CD14-positive monocyte (primary cell): ENCODE measurements at regions not wholly inside any gene's neighbourhood (a gene's known extent, or its start where the extent isn't known, plus 50 kb on each side); places are given as distances from the start of the nearest gene placed in this dataset.

ENCODE experiments used
- DNase-seq, 3 donors: peaks; one replicate each; pipeline ENCODE4 v3.0.0-alpha.2; 2011 to 2022
- H2AFZ ChIP-seq: 2 replicates; pipeline ENCODE4 v1.6.0; 2012; ENCODE audit warnings: mild to moderate bottlenecking, low read depth, low read length, inconsistent platforms; ENCODE audit not compliant: insufficient read depth, poor library complexity, severe bottlenecking
- H3K27ac ChIP-seq, 2 donors: 1 replicate in 1 of 2; 2 replicates in 1 of 2; pipeline ENCODE4 v1.5.1; 2012 to 2013; ENCODE audit warnings: low read length in 2 of 2, control low read depth in 1 of 2, inconsistent platforms in 1 of 2, low read depth in 1 of 2, mild to moderate bottlenecking in 1 of 2
- H3K27me3 ChIP-seq, 2 donors: one replicate each; pipeline versions ENCODE4 v1.6.0 to v1.6.1; 2011 to 2013; ENCODE audit warnings: low read length in 2 of 2; ENCODE audit not compliant: control insufficient read depth in 2 of 2, insufficient read depth in 2 of 2
- H3K36me3 ChIP-seq, 2 donors: replicated peaks in 1 of 2; 1 replicate in 1 of 2; 2 replicates in 1 of 2; pipeline versions ENCODE4 v1.5.1 to v1.6.1; 2012 to 2013; ENCODE audit warnings: low read length in 2 of 2, control low read depth in 1 of 2, inconsistent platforms in 1 of 2, mild to moderate bottlenecking in 1 of 2; ENCODE audit not compliant: insufficient read depth in 2 of 2, control insufficient read depth in 1 of 2
- H3K4me1 ChIP-seq, 2 donors: 1 replicate in 1 of 2; 2 replicates in 1 of 2; pipeline versions ENCODE4 v1.5.1 to v1.6.1; 2012 to 2013; ENCODE audit warnings: low read length in 2 of 2, control low read depth in 1 of 2, inconsistent platforms in 1 of 2, mild to moderate bottlenecking in 1 of 2, moderate library complexity in 1 of 2; ENCODE audit not compliant: insufficient read depth in 2 of 2, control insufficient read depth in 1 of 2
- H3K4me2 ChIP-seq: replicated peaks from 2 replicates; pipeline ENCODE3; 2012; ENCODE audit warnings: low read length, moderate library complexity, mild to moderate bottlenecking; ENCODE audit not compliant: poor library complexity, severe bottlenecking; ENCODE audit errors: extremely low read depth
- H3K4me3 ChIP-seq, 3 experiments: fragments of 200-600 bp in 1 of 3; sonication (generic) in 1 of 3; replicated peaks in 1 of 3; 1 replicate in 2 of 3; 2 replicates in 1 of 3; pipeline ENCODE4 v1.5.1; 2011 to 2013; ENCODE audit warnings: low read length in 3 of 3, mild to moderate bottlenecking in 3 of 3, control low read depth in 2 of 3, low read depth in 2 of 3, inconsistent platforms in 1 of 3, moderate library complexity in 1 of 3
- H3K79me2 ChIP-seq: 2 replicates; pipeline ENCODE4 v1.6.0; 2012; ENCODE audit warnings: mild to moderate bottlenecking, control low read depth, inconsistent platforms, low read length, moderate library complexity; ENCODE audit not compliant: insufficient read depth
- H3K9ac ChIP-seq: 2 replicates; pipeline ENCODE4 v1.6.0; 2017; ENCODE audit warnings: low read length, mild to moderate bottlenecking; ENCODE audit not compliant: insufficient read depth, poor library complexity, severe bottlenecking
- H3K9me3 ChIP-seq, 2 donors: replicated peaks in 1 of 2; 1 replicate in 1 of 2; 2 replicates in 1 of 2; pipeline versions ENCODE4 v1.5.1 to v1.6.1; 2012 to 2013; ENCODE audit warnings: low read length in 2 of 2, control low read depth in 1 of 2; ENCODE audit not compliant: control insufficient read depth in 1 of 2, insufficient read depth in 1 of 2
- H4K20me1 ChIP-seq: 2 replicates; pipeline ENCODE4 v1.6.0; 2012; ENCODE audit warnings: mild to moderate bottlenecking, low read length, control low read depth, moderate library complexity; ENCODE audit not compliant: insufficient read depth
- H3K27ac Mint-ChIP-seq, 7 donors: one replicate each; pipeline ENCODE4 v1.8.0; 2020; ENCODE audit warnings: mild to moderate bottlenecking in 7 of 7, mixed read lengths in 7 of 7, moderate library complexity in 6 of 7, inconsistent platforms in 2 of 7
- H3K27me3 Mint-ChIP-seq, 3 donors: one replicate each; pipeline ENCODE4 v1.8.0; 2021 to 2022; ENCODE audit warnings: low read depth in 3 of 3, mild to moderate bottlenecking in 3 of 3, mixed read lengths in 3 of 3, moderate library complexity in 3 of 3, inconsistent platforms in 1 of 3
- H3K36me3 Mint-ChIP-seq, 2 donors: one replicate each; pipeline ENCODE4 v1.8.0; 2020; ENCODE audit warnings: mixed read lengths in 2 of 2, inconsistent platforms in 1 of 2, mild to moderate bottlenecking in 1 of 2
- H3K4me1 Mint-ChIP-seq: one replicate; pipeline ENCODE4 v1.8.0; 2020; ENCODE audit warnings: mild to moderate bottlenecking, mixed read lengths
- H3K4me3 Mint-ChIP-seq, 2 donors: one replicate each; pipeline ENCODE4 v1.8.0; 2020; ENCODE audit warnings: mild to moderate bottlenecking in 2 of 2, mixed read lengths in 2 of 2, moderate library complexity in 1 of 2
- H3K9me3 Mint-ChIP-seq, 7 donors: one replicate each; pipeline ENCODE4 v1.8.0; 2020 to 2022; ENCODE audit warnings: mixed read lengths in 7 of 7, mild to moderate bottlenecking in 6 of 7, moderate library complexity in 6 of 7, inconsistent platforms in 2 of 7
- WGBS: methylation state at CpG from one replicate; pipeline ENCODE4 v1.1.5; 2013; ENCODE audit warnings: missing lambda C conversion rate; ENCODE audit not compliant: insufficient coverage; 5-methylcytosine and 5-hydroxymethylcytosine counted together
- intact Hi-C, 2 donors: fragments of 100-400 bp; cut with micrococcal nuclease; formaldehyde crosslinking; loops; one replicate each; pipeline versions ENCODE4 v1.15.0 to v1.15.1; 2023
- TF ChIP-seq, protein P1 (sequence below): fragments of 200-600 bp; IDR thresholded peaks from one replicate; pipeline ENCODE4 v1.8.0; 2022; ENCODE audit warnings: antibody characterized with exemption, mild to moderate bottlenecking

DNA sequence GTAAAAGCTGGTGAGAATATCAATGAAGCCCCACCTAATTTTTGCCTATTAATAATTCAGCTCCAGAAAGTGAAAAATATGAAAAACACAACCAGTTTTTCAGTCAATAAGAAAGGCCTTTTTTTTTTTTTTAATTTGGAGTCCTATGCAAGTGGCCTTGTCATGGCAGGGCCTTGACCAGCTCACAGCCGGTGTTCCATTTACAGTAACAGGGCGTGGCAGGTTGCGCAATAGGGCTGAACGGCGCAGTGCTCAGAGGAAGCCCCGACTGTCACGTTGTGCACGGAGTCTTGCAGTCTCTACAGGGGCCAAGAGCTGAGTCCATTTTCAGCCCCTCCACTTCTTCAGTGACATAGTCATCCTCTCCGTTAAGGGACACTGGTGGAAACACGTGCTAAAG, 184.1 kb upstream of the FN1 start:
- Histone ChIP-seq H4K20me1 (no peaks in the 10 kb centered on the region), H3K9ac (peak overlapping the region; percentile 6), H3K4me2 (peak overlapping the region; percentile 51), H3K4me1 (peaks cover 37 to 49% of the 10 kb centered on the region in 2 donors), H2AFZ (peak overlapping the region; percentile 15), H3K4me3 (peak overlapping the region in 1 of 3 experiments; percentile 48), H3K36me3 (no peaks in the 10 kb centered on the region), H3K79me2 (no peaks in the 10 kb centered on the region), H3K27me3 (no peaks in the 10 kb centered on the region), H3K27ac (no peak overlapping the region), H3K9me3 (no peaks in the 10 kb centered on the region)
- peaks cover 1 to 9% (median 2%) of the 10 kb centered on the region in 3 donors for H3K27me3 Mint-ChIP-seq
- TF ChIP-seq, protein P1, sequence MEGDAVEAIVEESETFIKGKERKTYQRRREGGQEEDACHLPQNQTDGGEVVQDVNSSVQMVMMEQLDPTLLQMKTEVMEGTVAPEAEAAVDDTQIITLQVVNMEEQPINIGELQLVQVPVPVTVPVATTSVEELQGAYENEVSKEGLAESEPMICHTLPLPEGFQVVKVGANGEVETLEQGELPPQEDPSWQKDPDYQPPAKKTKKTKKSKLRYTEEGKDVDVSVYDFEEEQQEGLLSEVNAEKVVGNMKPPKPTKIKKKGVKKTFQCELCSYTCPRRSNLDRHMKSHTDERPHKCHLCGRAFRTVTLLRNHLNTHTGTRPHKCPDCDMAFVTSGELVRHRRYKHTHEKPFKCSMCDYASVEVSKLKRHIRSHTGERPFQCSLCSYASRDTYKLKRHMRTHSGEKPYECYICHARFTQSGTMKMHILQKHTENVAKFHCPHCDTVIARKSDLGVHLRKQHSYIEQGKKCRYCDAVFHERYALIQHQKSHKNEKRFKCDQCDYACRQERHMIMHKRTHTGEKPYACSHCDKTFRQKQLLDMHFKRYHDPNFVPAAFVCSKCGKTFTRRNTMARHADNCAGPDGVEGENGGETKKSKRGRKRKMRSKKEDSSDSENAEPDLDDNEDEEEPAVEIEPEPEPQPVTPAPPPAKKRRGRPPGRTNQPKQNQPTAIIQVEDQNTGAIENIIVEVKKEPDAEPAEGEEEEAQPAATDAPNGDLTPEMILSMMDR, result no peak
- H3K27ac Mint-ChIP-seq, result peak overlapping the region; percentile 55 to 86 (median 68)
- intact Hi-C loops, result no loop called here
- WGBS, result 8% methylated on average over 6 of the region's 10 CpGs
- peaks cover 0 to 7% (median 2%) of the 10 kb centered on the region in 7 donors for H3K9me3 Mint-ChIP-seq
- peak overlapping the region; percentile 51 to 61 for H3K4me3 Mint-ChIP-seq
- H3K36me3 Mint-ChIP-seq, result no peaks in the 10 kb centered on the region
- H3K4me1 Mint-ChIP-seq, result peaks cover 49% of the 10 kb centered on the region
- peak; percentile 72 to 81 (median 78) for DNase-seq

DNA sequence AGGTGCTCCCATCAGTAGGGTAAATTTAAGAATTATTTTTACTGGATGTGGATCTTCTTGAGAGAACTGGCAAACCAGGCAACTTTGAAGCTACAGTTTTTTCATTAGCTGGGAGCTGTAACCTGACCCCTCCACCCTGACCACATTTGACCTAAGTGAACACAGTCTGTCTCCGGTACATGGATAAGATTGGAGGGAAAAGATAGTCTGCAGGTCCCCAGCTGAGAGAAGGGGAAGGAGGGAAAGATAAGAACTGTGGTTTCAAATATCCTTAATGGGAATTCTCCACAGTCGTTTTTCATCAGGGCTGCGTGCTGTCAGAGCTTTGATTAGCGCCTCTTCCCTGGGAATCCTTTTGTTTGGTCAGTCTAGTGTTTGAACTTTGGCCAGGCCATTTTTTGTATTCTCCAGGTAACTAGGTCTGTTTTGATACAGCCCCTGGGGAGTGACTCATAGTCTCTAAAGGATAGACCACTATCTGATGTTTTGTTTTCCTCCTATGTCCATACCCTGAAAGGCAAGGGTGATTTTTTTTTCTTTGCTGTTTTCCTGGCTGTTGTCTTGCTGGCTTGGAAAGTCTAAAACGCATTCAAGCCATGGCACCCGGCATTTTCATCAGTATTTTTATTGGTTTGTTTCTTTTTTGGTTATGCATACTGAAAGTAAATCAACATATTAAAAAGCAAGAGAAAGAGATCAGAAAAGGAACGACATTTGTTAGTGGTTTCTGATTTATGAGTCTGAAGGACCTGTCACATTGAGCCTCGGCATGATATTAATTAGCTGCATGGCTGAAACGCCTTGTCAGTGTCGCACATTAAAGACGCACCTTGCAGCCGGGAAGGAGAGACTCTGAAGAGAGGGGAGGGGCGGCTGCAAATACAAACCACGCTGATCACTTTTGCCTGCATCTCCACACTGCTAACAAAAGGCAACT, 183.4 kb upstream of the FN1 start:
- H3K9me3 Mint-ChIP-seq, result peaks cover 0 to 7% (median 2%) of the 10 kb centered on the region in 7 donors

More for the DNA sequence above, 183.4 kb upstream of the FN1 start:
- Histone ChIP-seq H3K4me3 (peak overlapping the region in 1 of 3 experiments; percentile 48), H2AFZ (peak overlapping the region; percentile 16), H3K27me3 (no peaks in the 10 kb centered on the region), H3K79me2 (no peaks in the 10 kb centered on the region), H3K9me3 (no peaks in the 10 kb centered on the region), H3K4me2 (peak overlapping the region; percentile 51), H3K27ac (no peak overlapping the region), H3K4me1 (peaks cover 32 to 45% of the 10 kb centered on the region in 2 donors), H3K9ac (peak overlapping the region; percentile 6), H3K36me3 (no peaks in the 10 kb centered on the region), H4K20me1 (no peaks in the 10 kb centered on the region)
- no peaks in the 10 kb centered on the region for H3K36me3 Mint-ChIP-seq
- TF ChIP-seq, protein P1, result no peak
- H3K27me3 Mint-ChIP-seq, result peaks cover 1 to 11% (median 2%) of the 10 kb centered on the region in 3 donors
- H3K4me1 Mint-ChIP-seq, result peaks cover 45% of the 10 kb centered on the region
- WGBS, result 8% methylated on average over 5 of the region's 14 CpGs
- H3K4me3 Mint-ChIP-seq, result peak overlapping the region; percentile 51 to 61
- H3K27ac Mint-ChIP-seq, result peak overlapping the region in 5 of 7 donors; percentile 27 to 68 (median 56)
- DNase-seq, result no peak
- intact Hi-C loops, result no loop called here
